A549 (cell line): ENCODE measurements at regions not wholly inside any gene's neighbourhood (a gene's known extent, or its start where the extent isn't known, plus 50 kb on each side); places are given as distances from the start of the nearest gene placed in this dataset.
A peak's percentile ranks its signal among the peaks of the same experiment; 100 is the strongest.

Experiments used
- ATAC-seq, 2 experiments: fragments of 200-7000 bp in 1 of 2; fragments of >200 bp in 1 of 2; cut with Nextera tagmentation in 1 of 2; cut with Tn5 transposase in 1 of 2; 3 replicates each; pipeline versions ENCODE4 v1.8.0 to v1.9.1; 2018 to 2020; ENCODE audit warnings: mild to moderate bottlenecking in 1 of 2, moderate library complexity in 1 of 2
- CTCF ChIA-PET: fragments of 300-600 bp; sonication (Branson Sonifier 250); formaldehyde crosslinking; extraction: SDS; loops from one replicate; lab custom pipeline; 2021; ENCODE audit warnings: antibody characterized with exemption, inconsistent platforms; lab: Yijun Ruan, JAX
- POLR2A ChIA-PET: fragments of 350-600 bp; formaldehyde crosslinking; extraction: SDS; loops from one replicate; lab custom pipeline; 2021; ENCODE audit warnings: antibody characterized with exemption, inconsistent platforms; lab: Yijun Ruan, JAX
- DNase-seq, 2 experiments: peaks; one replicate each; pipeline versions ENCODE4 v3.0.0 to v3.0.0-alpha.2; 2011 to 2016; ENCODE audit warnings: low read depth in 1 of 2, low spot score in 1 of 2
- FAIRE-seq: peaks from 2 replicates; lab custom pipeline; 2011; peaks lifted over from hg19 to GRCh38; lab: Jason Lieb, UNC
- H3K27ac ChIP-seq, 2 experiments: fragments of >200 bp; sonication (Bioruptor Twin); formaldehyde crosslinking; 3 replicates each; pipeline ENCODE4 v1.5.1; 2016 to 2017
- H3K4me1 ChIP-seq: fragments of >200 bp; sonication (Bioruptor Twin); formaldehyde crosslinking; 3 replicates; pipeline ENCODE4 v1.6.1; 2016
- H3K4me2 ChIP-seq: fragments of >200 bp; sonication (Bioruptor Twin); formaldehyde crosslinking; 3 replicates; pipeline ENCODE4 v1.6.1; 2016
- H3K4me3 ChIP-seq: fragments of >200 bp; sonication (Bioruptor Twin); formaldehyde crosslinking; 3 replicates; pipeline ENCODE4 v1.5.1; 2016
- H3K9me3 ChIP-seq: fragments of >200 bp; sonication (Bioruptor Twin); formaldehyde crosslinking; 3 replicates; pipeline ENCODE4 v1.6.1; 2016
- CBX2 ChIP-seq: fragments of 200-600 bp; sonication (generic); IDR thresholded peaks from 2 replicates; pipeline ENCODE4 v1.6.1; 2016; ENCODE audit warnings: low read depth, mild to moderate bottlenecking, borderline replicate concordance
- CHD4 ChIP-seq: fragments of 200-600 bp; sonication (generic); IDR thresholded peaks from 2 replicates; pipeline ENCODE4 v1.6.1; 2016; ENCODE audit warnings: antibody characterized with exemption, mild to moderate bottlenecking, borderline replicate concordance
- CTCF ChIP-seq: fragments of >200 bp; sonication (Bioruptor Twin); formaldehyde crosslinking; IDR thresholded peaks from 3 replicates; pipeline ENCODE4 v1.5.1; 2016
- E2F6 ChIP-seq: IDR thresholded peaks from 2 replicates; pipeline ENCODE4 v1.6.1; 2012; ENCODE audit warnings: low read depth, borderline replicate concordance
- EHF ChIP-seq: fragments of 250-450 bp; sonication (Bioruptor Pico); IDR thresholded peaks from 2 replicates; pipeline ENCODE4 v1.5.0; 2020; ENCODE audit warnings: mild to moderate bottlenecking
- EHMT2 ChIP-seq: fragments of 200-600 bp; sonication (generic); IDR thresholded peaks from 2 replicates; pipeline ENCODE4 v1.6.1; 2016; ENCODE audit warnings: antibody characterized with exemption, low read depth, mild to moderate bottlenecking, moderate library complexity
- ELK1 ChIP-seq: fragments of 150-350 bp; IDR thresholded peaks from 2 replicates; pipeline ENCODE4 v1.6.1; 2014; ENCODE audit warnings: low read depth, mild to moderate bottlenecking, low read length
- FOSB ChIP-seq: fragments of 250-450 bp; sonication (Bioruptor Pico); IDR thresholded peaks from 2 replicates; pipeline ENCODE4 v1.5.0; 2020; ENCODE audit warnings: mild to moderate bottlenecking, moderate library complexity
- HDAC2 ChIP-seq: fragments of 200-600 bp; sonication (generic); IDR thresholded peaks from 2 replicates; pipeline ENCODE4 v1.6.1; 2016
- HES2 ChIP-seq: fragments of >200 bp; sonication (Bioruptor Twin); formaldehyde crosslinking; IDR thresholded peaks from 2 replicates; pipeline ENCODE4 v1.6.1; 2016
- HEYL ChIP-seq: fragments of 250-450 bp; sonication (Bioruptor Pico); IDR thresholded peaks from 2 replicates; pipeline ENCODE4 v1.8.0; 2021; ENCODE audit warnings: mild to moderate bottlenecking, moderate library complexity
- HOXB13 ChIP-seq: fragments of 250-450 bp; sonication (Bioruptor Pico); IDR thresholded peaks from 2 replicates; pipeline ENCODE4 v1.5.0; 2020; ENCODE audit warnings: low read depth, mild to moderate bottlenecking, moderate library complexity
- HOXB5 ChIP-seq: fragments of 250-450 bp; sonication (Bioruptor Pico); IDR thresholded peaks from 2 replicates; pipeline ENCODE4 v1.5.0; 2020; ENCODE audit warnings: mild to moderate bottlenecking, moderate library complexity
- NR3C1 ChIP-seq: fragments of >200 bp; sonication (Bioruptor Twin); formaldehyde crosslinking; IDR thresholded peaks from 3 replicates; pipeline ENCODE4 v1.6.1; 2017
- PBX3 ChIP-seq: IDR thresholded peaks from 2 replicates; pipeline ENCODE4 v1.6.1; 2012
- POLR2A ChIP-seq: IDR thresholded peaks from 2 replicates; pipeline ENCODE4 v1.6.1; 2012; ENCODE audit warnings: mild to moderate bottlenecking, low read length
- POLR2AphosphoS2 ChIP-seq: conservative IDR thresholded peaks from 2 replicates; pipeline ENCODE4 v1.6.1; 2012; ENCODE audit warnings: low read length, improper control_type of control experiment, inconsistent platforms
- RAD21 ChIP-seq, 2 experiments: fragments of >200 bp in 1 of 2; sonication (Bioruptor Twin) in 1 of 2; formaldehyde crosslinking in 1 of 2; IDR thresholded peaks in 1 of 2; conservative IDR thresholded peaks in 1 of 2; 2 replicates in 1 of 2; 3 replicates in 1 of 2; pipeline ENCODE4 v1.6.1; 2012 to 2018; ENCODE audit warnings: inconsistent platforms in 1 of 2
- RARB ChIP-seq: fragments of 250-450 bp; sonication (Bioruptor Pico); IDR thresholded peaks from 2 replicates; pipeline ENCODE4 v1.8.0; 2021; ENCODE audit warnings: mild to moderate bottlenecking, moderate library complexity
- RCOR1 ChIP-seq: fragments of 150-350 bp; IDR thresholded peaks from 2 replicates; pipeline ENCODE4 v1.6.1; 2014; ENCODE audit warnings: antibody characterized with exemption, low read length, low read depth
- TP53 ChIP-seq: fragments of 250-450 bp; sonication (Bioruptor Pico); IDR thresholded peaks from 2 replicates; pipeline ENCODE4 v1.5.0; 2021; ENCODE audit warnings: mild to moderate bottlenecking, moderate library complexity
- ZC3H11A ChIP-seq: fragments of 450-650 bp; IDR thresholded peaks from 2 replicates; pipeline ENCODE4 v1.6.1; 2014; ENCODE audit warnings: antibody characterized with exemption, mild to moderate bottlenecking
- ZFP36 ChIP-seq: fragments of 450-650 bp; IDR thresholded peaks from 2 replicates; pipeline ENCODE4 v1.6.1; 2014; ENCODE audit warnings: borderline replicate concordance; ENCODE audit not compliant: partially characterized antibody
- ZNF302 ChIP-seq: fragments of 250-450 bp; sonication (Bioruptor Pico); IDR thresholded peaks from 2 replicates; pipeline ENCODE4 v1.9.0; 2021; ENCODE audit warnings: inconsistent platforms, mild to moderate bottlenecking, moderate library complexity
- WGBS: methylation state at CpG from one replicate; pipeline ENCODE4 v1.1.6; 2017; ENCODE audit errors: missing lambda C conversion rate; 5-methylcytosine and 5-hydroxymethylcytosine counted together

GRCh38 chr12:90120627-90121026, 412.0 kb upstream of the ATP2B1 start:
- FAIRE-seq (no peak), DNase-seq (no peak)
- CTCF ChIA-PET, result no interaction called here

GRCh38 chr12:90112666-90113065, 404.0 kb upstream of the ATP2B1 start:
- no peak for FAIRE-seq
- Histone ChIP-seq H3K9me3 (no peaks in the 10 kb centered on the region; the same call in 2 of the 3 replicates), H3K4me1 (no peaks in the 10 kb centered on the region), H3K4me2 (no peak overlapping the region), H3K27ac (no peak overlapping the region), H3K4me3 (no peak overlapping the region)
- ATAC-seq, result no peak
- WGBS, result 71% methylated on average over 1 of the region's 1 CpG
- ChIA-PET POLR2A (no interaction called here), CTCF (no interaction called here)
- TF ChIP-seq RCOR1 (no peak), ZFP36 (no peak), CHD4 (no peak), RAD21 (conservative IDR thresholded peaks at IDR 0.05 in 1 of 2, IDR thresholded peaks at IDR 0.05 in 1 of 2) (no peak), TP53 (no peak), HOXB13 (no peak), CTCF (no peak)
- DNase-seq, result no peak

More at GRCh38 chr12:90120627-90121026, 412.0 kb upstream of the ATP2B1 start:
- Histone ChIP-seq H3K4me3 (no peak overlapping the region), H3K9me3 (peaks cover 26% of the 10 kb centered on the region; the same call in 2 of the 3 replicates), H3K4me1 (peaks cover 21% of the 10 kb centered on the region), H3K27ac (no peak overlapping the region), H3K4me2 (no peak overlapping the region)
- TF ChIP-seq ZNF302 (no peak), EHF (CRISPR knock-in tag) (no peak; the same call in 1 of the 2 replicates), E2F6 (no peak), CTCF (no peak), HES2 (no peak), FOSB (CRISPR knock-in tag) (no peak), HOXB13 (no peak), POLR2AphosphoS2 (no peak), ELK1 (no peak), HDAC2 (no peak)
- ATAC-seq, result no peak
- POLR2A ChIA-PET, result no interaction called here

GRCh38 chr12:90111791-90112580, 403.3 kb upstream of the ATP2B1 start:
- CTCF ChIA-PET, result no interaction called here
- WGBS, result 88% methylated on average over 10 of the region's 10 CpGs
- TF ChIP-seq NR3C1 (no peak), TP53 (no peak), POLR2A (no peak), CBX2 (no peak), HOXB5 (CRISPR knock-in tag) (no peak), HOXB13 (no peak), HEYL (CRISPR knock-in tag) (no peak), PBX3 (no peak), RARB (no peak), POLR2AphosphoS2 (no peak), EHMT2 (no peak), RCOR1 (no peak), RAD21 (conservative IDR thresholded peaks at IDR 0.05 in 1 of 2, IDR thresholded peaks at IDR 0.05 in 1 of 2) (no peak), ZC3H11A (no peak)

More at GRCh38 chr12:90111791-90112580, 403.3 kb upstream of the ATP2B1 start:
- 0 out of 6 replicates have a peak overlapping the region, but pooled peaks of 1 of the 2 experiments have one; percentile 7 for H3K27ac ChIP-seq
- no peak overlapping the region for H3K4me3 ChIP-seq
- FAIRE-seq, result no peak
- ATAC-seq, result no peak
- no peak overlapping the region for H3K4me2 ChIP-seq
- DNase-seq, result no peak
- no peaks in the 10 kb centered on the region for H3K4me1 ChIP-seq
- POLR2A ChIA-PET, result no interaction called here
- no peaks in the 10 kb centered on the region for H3K9me3 ChIP-seq
